GM21515 (cell line): ENCODE measurements at regions not wholly inside any gene's neighbourhood (a gene's known extent, or its start where the extent isn't known, plus 50 kb on each side); places are given as distances from the start of the nearest gene placed in this dataset.

ENCODE experiments used
- ATAC-seq: cut with Tn5 transposase; IDR thresholded peaks from one replicate; pipeline ENCODE4 v1.9.1; 2021; ENCODE audit not compliant: unreplicated experiment

DNA sequence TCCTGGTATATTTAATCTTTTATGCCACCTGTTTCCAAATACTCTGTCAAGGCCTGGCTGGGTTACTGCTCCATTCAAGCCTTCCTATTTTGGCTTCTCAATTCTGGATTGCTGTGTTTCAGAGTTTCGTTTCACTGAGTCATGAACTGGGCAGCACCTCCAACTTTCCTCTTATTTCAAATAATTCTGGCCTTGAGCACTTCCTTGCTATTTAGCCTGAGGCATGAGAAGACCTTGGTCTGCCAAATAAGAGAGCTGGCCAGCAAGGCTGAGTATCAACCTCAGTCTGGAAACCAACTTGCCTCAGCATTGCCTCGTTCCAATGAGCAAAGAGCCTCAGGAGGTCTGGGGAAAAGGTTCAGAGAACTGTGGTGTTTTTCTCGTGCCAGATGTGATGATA is 66.6 kb downstream of the TNFAIP3 start:
- ATAC-seq, result no peak

DNA sequence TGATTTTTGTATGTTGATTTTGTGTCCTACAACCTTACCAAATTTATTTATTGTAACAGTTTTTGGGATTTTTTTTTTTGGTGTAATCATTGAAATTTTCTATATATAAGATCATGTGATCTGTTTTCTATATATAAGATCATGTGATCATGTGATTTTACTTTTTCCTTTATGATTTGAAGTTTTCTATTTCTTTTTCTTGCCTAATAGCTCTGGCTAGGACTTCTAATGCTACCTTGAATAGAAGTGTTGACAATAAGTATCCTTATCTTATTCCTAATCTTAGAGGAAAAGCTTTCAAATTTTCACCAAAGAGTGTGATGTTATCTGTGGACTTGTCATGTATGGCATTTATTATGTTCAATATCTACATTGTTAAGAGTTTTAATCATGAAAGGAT is 69.7 kb downstream of the TNFAIP3 start:
- no peak for ATAC-seq

DNA sequence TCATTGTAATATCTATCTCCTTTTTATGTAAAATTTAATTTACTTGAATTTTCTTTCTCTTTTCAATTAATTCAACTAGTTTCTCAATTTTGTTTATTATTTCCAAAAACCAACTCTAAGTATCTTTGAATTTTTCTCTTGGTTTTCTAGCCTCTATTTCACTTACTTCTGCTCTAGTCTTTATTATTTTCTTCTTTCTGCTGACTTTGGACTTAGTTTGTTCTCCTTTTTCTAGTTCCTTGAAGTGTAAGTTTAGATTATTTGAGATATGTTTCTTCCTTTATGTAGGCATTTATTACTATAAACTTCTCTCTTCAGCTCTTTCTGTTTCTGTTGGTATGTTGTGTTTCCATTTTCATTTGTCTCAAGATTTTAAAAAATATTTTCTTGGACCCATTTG is 70.8 kb downstream of the TNFAIP3 start:
- no peak for ATAC-seq

DNA sequence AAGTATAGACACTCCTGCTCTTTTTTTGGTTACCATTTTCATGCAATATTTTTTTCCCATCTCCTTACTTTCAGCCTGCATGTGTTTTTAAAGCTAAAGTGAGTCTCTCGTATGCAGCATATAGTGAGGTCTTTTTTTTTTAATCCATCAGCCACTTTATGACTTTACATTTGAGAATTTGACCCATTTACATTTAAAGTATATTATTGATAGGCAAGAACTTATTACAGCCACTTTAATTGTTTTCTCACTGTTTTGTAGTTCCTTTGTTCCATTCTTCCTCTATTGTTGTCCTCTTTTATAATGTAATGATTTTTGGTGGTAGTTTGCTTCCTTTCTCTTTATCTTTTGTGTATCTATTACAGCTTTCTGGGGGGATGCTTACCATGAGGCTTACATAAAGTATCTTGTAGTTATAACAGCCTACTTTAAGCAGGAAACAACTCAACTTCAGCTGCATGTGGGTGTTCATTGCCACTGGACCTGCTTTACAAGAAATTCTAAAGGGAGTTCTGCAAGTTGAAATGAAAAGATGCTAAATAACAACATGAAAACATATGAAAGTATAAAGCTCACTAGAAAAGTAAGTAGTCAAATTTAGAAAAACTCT is 71.8 kb downstream of the TNFAIP3 start:
- no peak for ATAC-seq

DNA sequence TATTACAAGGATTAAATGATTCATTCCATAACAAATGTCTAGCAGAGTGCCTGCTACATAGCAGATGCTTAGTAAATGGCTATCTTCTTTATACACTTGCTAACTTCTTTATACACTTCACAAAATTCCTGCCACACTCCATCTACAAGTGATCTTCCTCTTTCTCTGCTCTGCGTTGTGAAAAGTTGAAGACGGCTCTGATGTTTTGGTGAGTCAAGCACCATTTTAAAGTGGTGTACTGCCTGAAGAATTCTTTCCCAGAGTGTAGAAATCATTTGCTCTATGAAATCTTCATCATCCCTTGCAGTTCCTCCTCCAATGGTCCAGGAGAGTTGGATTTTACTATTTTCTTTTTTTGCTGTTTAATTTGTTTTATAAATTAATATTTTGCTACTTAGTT is 74.9 kb downstream of the TNFAIP3 start:
- ATAC-seq, result no peak

DNA sequence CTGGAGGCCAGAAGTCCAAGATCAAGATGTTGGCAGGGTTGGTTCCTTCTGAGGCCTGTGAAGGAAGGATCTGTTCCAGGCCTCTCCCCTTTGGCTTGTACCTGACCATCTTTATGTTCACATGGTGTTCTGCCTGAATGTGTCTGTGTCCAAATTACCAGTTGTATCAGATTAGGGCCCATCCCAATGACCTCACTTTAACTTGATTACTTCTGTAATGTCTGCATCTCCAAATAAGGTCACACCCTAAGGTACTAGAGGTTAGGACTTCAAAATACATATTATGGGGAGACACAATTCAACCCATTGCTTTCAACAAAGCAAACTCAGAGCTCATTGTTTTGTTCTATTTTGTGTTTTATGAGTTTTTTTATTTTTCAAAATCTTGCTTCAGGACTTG is 75.7 kb downstream of the TNFAIP3 start:
- ATAC-seq, result no peak

DNA sequence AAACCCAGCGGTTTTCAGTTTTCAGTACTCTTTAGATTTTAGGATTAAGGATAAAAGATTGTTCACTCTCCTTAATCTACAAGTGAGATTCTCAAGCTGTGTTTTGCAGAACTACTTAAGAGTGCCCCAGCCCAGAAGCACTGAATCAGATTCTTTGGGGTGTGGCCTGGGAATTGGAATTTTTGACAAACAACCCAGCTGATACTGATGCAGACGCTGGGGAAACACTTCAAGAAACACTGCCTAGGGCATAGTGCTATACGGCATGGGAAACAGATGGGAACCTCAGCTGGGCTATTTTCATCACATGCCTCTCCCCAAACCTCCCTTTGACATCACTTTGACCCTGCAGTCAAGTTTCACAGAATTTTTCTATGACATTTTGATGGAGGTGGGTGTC is 77.3 kb downstream of the TNFAIP3 start:
- ATAC-seq, result peak; percentile 8

DNA sequence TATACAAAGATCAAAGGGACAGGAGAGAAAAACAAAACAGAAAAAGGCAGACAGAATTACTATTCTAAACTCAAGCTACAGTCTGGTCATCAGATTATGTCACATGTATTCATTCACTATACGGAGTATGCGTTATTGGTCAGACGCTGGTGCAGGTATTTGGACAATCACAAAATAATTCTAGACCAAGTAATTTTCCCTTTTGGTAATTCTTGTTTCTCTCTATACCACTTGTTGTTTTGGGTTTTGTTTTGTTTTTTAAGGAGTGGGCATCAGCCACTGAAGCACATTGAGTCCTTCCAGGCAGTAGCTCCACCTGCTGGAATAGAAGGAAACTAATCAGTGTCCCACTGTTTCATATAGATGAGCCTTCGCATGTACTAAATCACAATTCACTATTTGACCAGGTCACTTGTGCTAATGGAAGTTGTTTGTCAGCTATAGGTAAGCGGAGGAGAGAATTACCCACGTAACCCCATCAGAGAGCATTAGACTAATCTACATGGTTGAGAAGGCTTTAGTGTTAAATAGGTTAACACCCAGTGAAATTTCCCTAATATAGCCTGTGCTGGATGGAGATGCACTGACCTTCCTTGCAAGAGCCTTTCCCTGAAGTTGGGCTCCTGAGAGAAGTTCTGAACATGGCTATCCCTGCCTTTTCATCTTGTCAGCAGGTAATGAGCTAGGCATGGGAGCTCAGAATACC is 77.9 kb downstream of the TNFAIP3 start:
- peak; percentile 47 for ATAC-seq

DNA sequence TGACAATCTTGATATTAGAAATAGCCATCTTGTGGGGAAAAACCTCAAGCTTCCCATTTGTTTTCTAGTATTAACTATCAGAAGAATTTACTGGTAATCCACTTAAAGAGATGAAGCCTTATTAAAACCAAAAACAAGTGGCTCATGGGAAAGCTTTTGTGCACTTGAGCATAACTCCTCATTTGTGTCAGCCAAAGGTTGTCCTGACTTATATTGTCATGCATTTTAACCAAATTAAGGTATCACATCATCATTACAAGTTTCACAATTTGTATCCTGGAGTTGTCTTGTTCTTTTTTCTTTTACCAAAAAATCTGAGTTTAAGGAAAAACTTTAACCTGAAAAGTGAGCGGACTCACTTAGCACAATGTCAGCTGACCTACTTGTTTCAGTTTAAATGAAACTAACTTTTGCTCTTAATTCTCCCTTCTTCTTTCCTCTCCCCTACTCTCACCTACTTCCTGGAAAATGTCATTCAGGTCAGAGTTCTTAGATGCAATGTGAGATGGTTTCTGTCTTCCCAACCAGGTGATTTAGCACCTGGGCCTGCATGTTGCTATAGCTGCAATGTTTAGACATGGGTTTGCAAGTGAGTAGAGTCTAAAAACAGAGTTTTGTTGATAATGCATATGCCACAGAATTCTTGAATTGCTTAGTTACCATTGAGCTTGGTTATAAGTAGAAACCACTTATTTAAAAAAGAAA is 82.8 kb downstream of the TNFAIP3 start:
- ATAC-seq, result peak; percentile 45

DNA sequence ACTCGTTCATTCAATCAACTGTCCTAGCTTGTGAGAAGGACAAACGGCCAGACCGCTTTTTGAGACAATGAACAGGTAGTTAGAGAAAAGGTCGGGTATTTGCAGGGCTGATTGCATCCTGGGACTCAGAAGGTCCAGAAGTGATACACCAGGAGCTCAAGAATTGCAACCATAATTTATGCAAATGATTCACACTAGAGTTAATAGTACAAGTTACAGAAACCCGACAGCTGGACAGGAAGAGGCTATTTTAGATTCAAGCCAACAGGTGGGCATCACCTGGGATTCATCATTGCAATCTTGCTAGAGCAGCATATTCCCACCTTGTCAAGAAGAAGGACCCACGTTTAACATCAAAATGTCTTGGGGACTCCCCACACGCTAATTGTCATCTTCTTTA is 83.5 kb downstream of the TNFAIP3 start:
- ATAC-seq, result peak; percentile 35

DNA sequence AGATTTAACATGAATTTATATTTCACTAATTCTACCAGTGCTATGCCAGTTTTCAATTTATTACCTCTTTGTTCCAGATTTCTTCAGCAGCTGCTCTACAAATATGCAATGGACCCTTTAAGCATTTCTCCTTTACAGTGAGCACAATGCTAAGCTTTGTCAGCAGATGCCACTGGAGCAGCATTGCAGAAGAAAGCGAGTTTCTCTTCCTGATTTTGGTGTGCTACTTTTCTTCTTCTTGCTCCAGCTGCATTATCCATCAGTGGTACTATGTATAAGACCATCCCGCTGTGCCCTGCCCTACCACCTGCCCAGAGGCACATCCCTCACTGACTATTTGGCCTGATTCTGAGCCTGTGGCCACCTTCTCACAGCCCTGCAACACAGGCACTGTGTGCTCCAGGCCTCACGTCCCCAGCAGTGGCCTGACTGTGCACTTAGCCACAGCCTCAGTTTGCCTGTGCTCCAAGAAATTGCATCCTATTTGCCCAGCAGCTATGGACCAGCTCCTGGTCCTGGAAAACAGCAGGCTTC is 84.1 kb downstream of the TNFAIP3 start:
- peak; percentile 61 for ATAC-seq

DNA sequence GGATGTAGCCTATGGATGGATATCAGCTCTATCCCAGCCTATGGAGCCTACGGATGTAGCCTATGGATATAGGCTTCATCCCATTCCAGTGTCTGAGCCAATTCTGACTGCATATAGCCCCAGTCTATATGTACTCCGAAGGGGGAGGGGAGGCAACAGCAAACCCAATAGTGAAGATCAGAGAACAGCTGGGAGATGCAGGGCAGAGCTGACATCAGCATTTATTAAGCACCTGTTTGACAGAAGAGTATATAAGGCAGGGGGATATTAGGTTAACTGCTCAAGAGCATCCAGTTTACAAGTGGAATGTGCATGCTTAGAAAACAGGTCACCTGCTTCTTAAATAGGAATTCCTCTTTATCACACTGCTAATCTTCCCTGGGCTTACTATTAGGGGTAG is 85.2 kb downstream of the TNFAIP3 start:
- no peak for ATAC-seq

DNA sequence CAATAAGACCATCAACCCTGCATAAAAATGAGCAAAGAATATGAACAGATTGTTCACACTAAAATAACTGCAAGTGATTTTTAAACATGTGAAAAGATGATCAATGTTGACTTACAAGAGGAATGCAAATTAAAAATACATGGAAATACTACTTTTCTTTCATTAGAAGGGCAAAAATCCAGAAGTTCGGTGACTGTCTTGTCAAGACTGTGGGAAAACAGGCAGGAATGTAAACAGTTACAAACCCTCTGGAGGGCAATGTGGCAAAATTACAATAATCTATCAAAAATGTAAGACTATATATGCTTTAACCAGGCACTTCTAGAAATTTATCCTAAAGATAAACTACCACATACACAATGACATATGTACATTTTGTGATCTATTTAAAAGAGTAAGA is 86.7 kb downstream of the TNFAIP3 start:
- ATAC-seq, result no peak

DNA sequence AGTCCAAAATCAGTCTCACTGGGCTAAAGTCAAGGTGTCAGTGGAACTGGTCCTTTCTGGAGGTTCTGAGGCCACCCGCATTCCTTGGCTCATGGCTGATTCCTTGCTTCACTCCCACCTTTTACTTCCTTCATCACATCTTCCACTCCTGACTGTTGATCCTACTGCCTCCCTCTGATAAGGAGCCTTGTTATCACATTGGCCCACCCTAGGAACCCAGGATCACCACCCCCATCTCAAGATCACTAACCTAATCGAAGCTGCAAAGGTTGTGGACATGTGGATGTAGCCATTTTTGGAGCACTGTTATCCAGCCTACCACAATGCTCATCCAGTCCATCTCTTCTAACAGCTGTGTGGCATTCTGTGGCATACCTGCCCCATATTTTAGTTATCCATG is 87.2 kb downstream of the TNFAIP3 start:
- ATAC-seq, result no peak

DNA sequence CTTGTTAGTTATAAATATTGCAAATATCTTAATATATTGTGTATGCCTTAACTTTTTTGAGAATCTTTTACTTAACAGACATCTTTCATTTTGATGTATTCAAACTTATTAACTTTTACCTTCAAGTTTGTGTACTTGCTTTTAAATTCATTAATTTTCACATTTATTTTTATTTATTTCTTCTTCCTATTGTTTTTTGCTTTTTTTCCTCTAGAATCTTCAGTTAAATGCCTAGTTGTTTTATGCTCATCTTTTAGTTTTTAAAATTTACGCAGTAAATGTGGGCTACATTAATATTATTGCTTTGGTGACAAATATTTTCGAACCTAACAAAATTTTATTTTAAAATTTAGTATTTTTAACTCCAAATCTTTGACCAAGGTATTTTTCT is 89.0 kb downstream of the TNFAIP3 start:
- ATAC-seq, result no peak

DNA sequence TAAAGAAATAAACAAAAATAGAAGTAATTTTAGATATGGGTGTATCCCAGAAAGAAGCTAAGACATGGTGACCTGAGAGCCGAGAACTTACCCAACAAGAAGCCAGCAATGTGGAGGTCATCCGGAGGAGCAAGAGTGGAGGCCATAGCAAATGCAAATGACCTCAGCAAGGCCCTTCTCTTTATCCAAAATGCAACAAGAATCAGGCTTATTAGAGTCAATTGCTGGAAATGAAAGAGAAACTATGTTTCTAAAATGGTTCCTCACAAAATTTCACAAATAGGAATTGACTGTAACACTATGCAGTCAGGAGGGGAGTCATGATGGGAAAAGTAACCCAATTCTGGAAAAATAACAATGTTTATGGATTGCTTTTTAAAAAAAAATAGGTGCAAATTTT is 90.4 kb downstream of the TNFAIP3 start:
- ATAC-seq, result no peak

DNA sequence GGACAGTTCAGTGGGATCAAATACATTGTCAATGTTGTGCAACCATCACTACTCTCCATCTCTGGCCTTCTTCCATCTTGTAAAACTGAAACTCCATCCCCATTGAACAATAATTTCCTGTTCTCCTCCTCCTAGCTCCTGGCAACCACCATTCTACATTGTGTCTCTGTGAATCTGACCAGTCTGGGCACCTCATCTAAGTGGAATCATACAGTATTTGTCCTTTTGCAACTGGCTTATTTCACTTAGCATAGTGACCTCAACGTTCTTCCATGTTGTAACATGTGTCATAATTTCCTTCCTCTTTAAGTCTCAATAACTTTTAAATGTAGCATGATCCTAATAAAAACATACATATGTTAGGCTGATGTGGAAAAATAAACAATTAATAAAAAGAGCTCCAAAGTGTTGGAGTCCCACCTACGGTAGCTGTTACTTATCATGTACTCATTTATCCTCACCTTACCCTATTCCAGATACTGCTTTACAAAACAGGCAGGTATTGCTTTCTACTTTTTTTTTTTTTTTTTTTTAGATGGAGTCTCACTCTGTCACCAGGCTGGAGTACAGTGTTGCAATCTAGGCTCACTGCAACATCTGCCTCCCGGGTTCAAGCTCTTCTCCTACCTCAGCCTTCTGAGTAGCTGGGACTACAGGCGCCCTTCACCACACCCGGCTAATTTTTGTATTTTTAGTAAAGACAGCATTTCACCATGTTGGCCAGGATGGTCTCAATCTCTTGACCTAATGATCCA is 91.9 kb downstream of the TNFAIP3 start:
- ATAC-seq, result no peak

DNA sequence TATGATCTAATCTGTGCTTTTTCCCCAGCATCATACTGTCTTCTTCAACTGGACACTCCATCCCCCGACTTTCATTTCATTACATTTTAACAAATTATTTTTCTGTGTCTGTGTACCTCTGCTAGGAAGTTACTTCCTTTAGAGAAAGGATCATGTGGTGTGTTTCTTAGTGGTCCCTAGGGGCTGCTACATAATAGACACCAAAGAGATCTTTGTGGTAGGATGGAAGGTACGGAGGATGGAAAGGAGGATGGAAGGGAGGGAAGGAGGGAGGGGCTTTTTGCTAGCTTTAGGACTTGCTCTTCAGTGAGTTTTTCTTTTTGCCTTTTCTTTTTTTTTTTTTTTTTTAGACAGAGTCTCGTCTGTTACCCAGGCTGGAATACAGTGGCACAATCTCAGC is 95.7 kb downstream of the TNFAIP3 start:
- no peak for ATAC-seq

DNA sequence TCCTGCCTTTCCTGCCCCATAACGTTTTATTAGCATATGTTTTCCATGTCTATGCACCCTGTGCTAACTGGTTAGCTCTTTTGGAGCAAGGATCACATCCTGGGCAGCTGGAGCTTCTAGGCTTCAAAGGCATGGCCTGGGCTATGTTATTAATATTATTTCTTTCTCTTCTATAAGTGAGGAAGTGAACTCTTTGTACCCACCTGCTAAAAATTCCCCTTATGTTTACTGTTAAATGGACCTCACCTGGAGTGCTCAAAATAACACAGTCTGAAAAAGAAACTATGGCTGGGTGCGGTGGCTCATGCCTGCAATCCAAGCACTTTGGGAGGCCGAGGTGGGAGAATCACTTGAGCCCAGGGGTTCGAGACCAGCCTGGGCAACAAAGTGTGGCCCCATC is 97.8 kb downstream of the TNFAIP3 start:
- no peak for ATAC-seq

DNA sequence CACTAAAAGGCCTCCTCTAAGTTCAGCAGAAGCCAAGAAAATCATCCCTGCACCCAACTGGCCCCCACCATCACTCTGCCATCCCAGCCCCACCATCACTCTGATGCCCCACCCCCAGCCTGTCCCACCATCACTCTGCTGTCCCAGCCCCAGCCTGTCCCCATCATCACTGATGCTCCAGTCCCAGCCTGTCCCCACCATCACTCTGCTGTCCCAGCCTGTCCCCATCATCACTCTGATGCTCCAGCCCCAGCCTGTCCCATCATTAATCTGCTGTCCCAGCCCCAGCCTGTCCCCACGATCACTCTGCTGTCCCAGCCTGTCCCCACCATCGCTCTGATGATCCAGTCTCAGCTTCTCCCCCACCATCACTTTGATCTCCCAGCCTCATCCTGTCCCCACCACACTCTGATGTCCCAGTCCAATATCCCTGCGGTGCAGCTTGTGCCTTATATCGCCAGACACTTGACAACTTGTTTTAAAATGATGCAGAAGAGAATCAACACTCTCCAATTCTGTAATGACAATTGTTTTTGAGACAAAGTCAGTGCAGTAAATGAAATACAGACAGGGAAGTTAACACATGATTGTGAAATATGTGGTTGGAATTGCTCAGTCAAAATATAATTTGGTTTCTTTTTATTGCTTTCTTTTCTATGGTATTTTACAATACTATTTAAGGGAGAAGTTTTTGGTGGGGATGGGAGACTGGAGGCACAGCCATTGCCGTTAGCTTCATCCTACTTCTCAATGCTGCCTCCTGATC is 100.8 kb downstream of the TNFAIP3 start:
- no peak for ATAC-seq

DNA sequence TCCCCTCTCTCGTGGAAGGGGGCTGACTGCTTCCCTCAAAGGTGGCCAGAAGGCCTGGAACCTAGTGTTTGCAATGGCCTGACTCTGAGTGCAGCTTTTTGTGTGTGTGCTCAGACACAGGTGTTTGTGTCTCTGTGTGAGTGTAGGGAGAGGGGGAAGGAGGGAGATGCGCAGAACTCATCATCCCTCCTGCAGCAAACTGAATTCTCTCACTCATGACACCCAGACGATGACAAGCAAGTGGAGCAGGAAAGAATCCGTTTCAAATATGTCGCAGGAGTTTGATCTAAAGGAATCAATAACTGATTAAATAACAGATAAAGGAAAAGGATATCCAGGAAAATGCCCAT is 101.4 kb downstream of the TNFAIP3 start:
- no peak for ATAC-seq
